ENCODE measurements at regions not wholly inside any gene's neighbourhood (a gene's known extent, or its start where the extent isn't known, plus 50 kb on each side); places are given as distances from the start of the nearest gene placed in this dataset.

- Mint-ChIP-seq H3K27ac (no peak overlapping the region), H3K4me1 (no peaks in the 10 kb centered on the region), H3K36me3 (no peaks in the 10 kb centered on the region), H3K4me3 (no peak overlapping the region), H3K9me3 (no peaks in the 10 kb centered on the region), H3K27me3 (ENCODE audit: low read depth) (no peaks in the 10 kb centered on the region; the same call in 1 of the 2 replicates)
- no peak for ATAC-seq
- TF ChIP-seq MYBL2 (CRISPR knock-in tag; IDR thresholded peaks at IDR 0.05) (no peak), KAT7 (CRISPR knock-in tag; IDR thresholded peaks at IDR 0.05; ENCODE audit: borderline replicate concordance) (no peak), SMAD3 (CRISPR knock-in tag; IDR thresholded peaks at IDR 0.05; ENCODE audit: borderline replicate concordance) (no peak), ZNF232 (CRISPR knock-in tag; IDR thresholded peaks at IDR 0.05) (no peak), PREB (CRISPR knock-in tag; IDR thresholded peaks at IDR 0.05; ENCODE audit: borderline replicate concordance) (no peak), CTCF (IDR thresholded peaks at IDR 0.05) (no peak), ZNF416 (CRISPR knock-in tag; IDR thresholded peaks at IDR 0.05) (no peak), FOXK1 (CRISPR knock-in tag; IDR thresholded peaks at IDR 0.05) (no peak), ATF2 (CRISPR knock-in tag; IDR thresholded peaks at IDR 0.05; ENCODE audit: borderline replicate concordance, low read depth) (no peak), OVOL2 (CRISPR knock-in tag; IDR thresholded peaks at IDR 0.05; ENCODE audit: borderline replicate concordance) (no peak), ZNF317 (CRISPR knock-in tag; IDR thresholded peaks at IDR 0.05; ENCODE audit: borderline replicate concordance, low read depth) (no peak)
- no peak for DNase-seq (ENCODE audit: low spot score)
- ChIA-PET CTCF (interaction anchor here (0.5 kb wide), 1 partner anchor 57 kb away, joined by 3 read pairs; no protein-coding TSS in a partner anchor), POLR2A (no interaction called here)
These were observed 52.9 kb upstream of the DEFB112 start for GRCh38 chr6:50102676-50103075.

- Mint-ChIP-seq H3K36me3 (no peaks in the 10 kb centered on the region), H3K27me3 (ENCODE audit: low read depth) (no peaks in the 10 kb centered on the region), H3K27ac (no peak overlapping the region), H3K9me3 (no peaks in the 10 kb centered on the region), H3K4me1 (peaks cover 9% of the 10 kb centered on the region), H3K4me3 (no peak overlapping the region)
- POLR2A ChIA-PET, result no interaction called here
- ATAC-seq (no peak), DNase-seq (ENCODE audit: low spot score) (no peak)
- CTCF ChIA-PET, result interaction anchor here (1.2 kb wide), 1 partner anchor 34 kb away, joined by 3 read pairs; no protein-coding TSS in a partner anchor
- TF ChIP-seq MAX (CRISPR knock-in tag; IDR thresholded peaks at IDR 0.05), result no peak
- no peak for TF ChIP-seq HMGXB4 (CRISPR knock-in tag; IDR thresholded peaks at IDR 0.05)
- TF ChIP-seq NFYB (CRISPR knock-in tag; conservative IDR thresholded peaks at IDR 0.05; ENCODE audit: low read depth), result no peak
- TF ChIP-seq ELF4 (CRISPR knock-in tag; IDR thresholded peaks at IDR 0.05; ENCODE audit: low read depth), result no peak
These were observed 60.9 kb upstream of the DEFB112 start for GRCh38 chr6:50110587-50110986.

Measured in WTC11 (cell line).